ENCODE measurements at regions not wholly inside any gene's neighbourhood (a gene's known extent, or its start where the extent isn't known, plus 50 kb on each side); places are given as distances from the start of the nearest gene placed in this dataset.

- H4K5ac ChIP-seq (ENCODE audit: insufficient read length, low read depth, low read length): no peak overlapping the region
- H3K79me1 ChIP-seq (ENCODE audit: insufficient read depth, low read depth, low read length, poor library complexity, severe bottlenecking): no peaks in the 10 kb centered on the region
- H3T11ph ChIP-seq (ENCODE audit: low read length): no peak overlapping the region
- no peaks in the 10 kb centered on the region for H3K9me3 ChIP-seq (ENCODE audit: control insufficient read depth, low read depth, low read length)
- no peak for DNase-seq
- Mint-ChIP-seq H3K4me3 (no peak overlapping the region), H3K4me1 (no peaks in the 10 kb centered on the region), H3K9me3 (peaks cover 16 to 20% of the 10 kb centered on the region in 2 experiments; a peak in 4 of 5 replicates), H3K36me3 (ENCODE audit: insufficient read depth in 1 of 3, low read depth in 3 of 3) (peaks cover 2 to 14% (median 5%) of the 10 kb centered on the region in 3 experiments; a peak in 6 of 7 replicates), H3K27ac (no peak overlapping the region), H3K27me3 (ENCODE audit: low read depth) (no peaks in the 10 kb centered on the region)
- no peak overlapping the region for H2BK5ac ChIP-seq (ENCODE audit: insufficient read length, low read length)
- no peak overlapping the region for H2AK5ac ChIP-seq (ENCODE audit: insufficient read length, low read length)
- no peaks in the 10 kb centered on the region for H3K27me3 ChIP-seq (ENCODE audit: insufficient read depth, low read length)
- no peak overlapping the region for H3K4me2 ChIP-seq (ENCODE audit: insufficient read depth, insufficient read length, low read length)
- H4K91ac ChIP-seq (ENCODE audit: insufficient read length, low read depth, low read length): no peak overlapping the region
- no peak overlapping the region for H2AFZ ChIP-seq (ENCODE audit: low read length)
- H3K23me2 ChIP-seq (ENCODE audit: insufficient read length, low read depth, low read length, poor library complexity, severe bottlenecking): no peaks in the 10 kb centered on the region
- H3K23ac ChIP-seq (ENCODE audit: insufficient read length, low read depth, low read length): no peak overlapping the region
- H2BK15ac ChIP-seq (ENCODE audit: low read depth, low read length): no peak overlapping the region
- no peak overlapping the region for H3K18ac ChIP-seq (ENCODE audit: insufficient read length, low read depth, low read length)
- no peak overlapping the region for H3K4ac ChIP-seq (ENCODE audit: low read depth, low read length)
- H2BK20ac ChIP-seq (ENCODE audit: low read depth, low read length, poor library complexity, severe bottlenecking): no peak overlapping the region
- no peak overlapping the region for H3K27ac ChIP-seq (ENCODE audit: insufficient read length, low read depth, low read length)
- no peak overlapping the region for H3K56ac ChIP-seq (ENCODE audit: insufficient read length, low read depth, low read length)
- TF ChIP-seq, protein P1, sequence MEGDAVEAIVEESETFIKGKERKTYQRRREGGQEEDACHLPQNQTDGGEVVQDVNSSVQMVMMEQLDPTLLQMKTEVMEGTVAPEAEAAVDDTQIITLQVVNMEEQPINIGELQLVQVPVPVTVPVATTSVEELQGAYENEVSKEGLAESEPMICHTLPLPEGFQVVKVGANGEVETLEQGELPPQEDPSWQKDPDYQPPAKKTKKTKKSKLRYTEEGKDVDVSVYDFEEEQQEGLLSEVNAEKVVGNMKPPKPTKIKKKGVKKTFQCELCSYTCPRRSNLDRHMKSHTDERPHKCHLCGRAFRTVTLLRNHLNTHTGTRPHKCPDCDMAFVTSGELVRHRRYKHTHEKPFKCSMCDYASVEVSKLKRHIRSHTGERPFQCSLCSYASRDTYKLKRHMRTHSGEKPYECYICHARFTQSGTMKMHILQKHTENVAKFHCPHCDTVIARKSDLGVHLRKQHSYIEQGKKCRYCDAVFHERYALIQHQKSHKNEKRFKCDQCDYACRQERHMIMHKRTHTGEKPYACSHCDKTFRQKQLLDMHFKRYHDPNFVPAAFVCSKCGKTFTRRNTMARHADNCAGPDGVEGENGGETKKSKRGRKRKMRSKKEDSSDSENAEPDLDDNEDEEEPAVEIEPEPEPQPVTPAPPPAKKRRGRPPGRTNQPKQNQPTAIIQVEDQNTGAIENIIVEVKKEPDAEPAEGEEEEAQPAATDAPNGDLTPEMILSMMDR (conservative IDR thresholded peaks at IDR 0.05): no peak
- H2BK120ac ChIP-seq (ENCODE audit: low read depth, low read length, poor library complexity, severe bottlenecking): no peak overlapping the region
- H3K9ac ChIP-seq (ENCODE audit: extremely low read depth, insufficient read length, low read length): no peak overlapping the region
- H4K20me1 ChIP-seq (ENCODE audit: control insufficient read depth, insufficient read depth, insufficient read length): no peaks in the 10 kb centered on the region
- no peak overlapping the region for H4K8ac ChIP-seq (replicated peaks; ENCODE audit: insufficient read length, low read depth, low read length)
- no peak overlapping the region for H3K14ac ChIP-seq (ENCODE audit: insufficient read depth, low read length)
- H2BK12ac ChIP-seq (ENCODE audit: insufficient read length, low read depth, low read length): no peak overlapping the region
- WGBS (ENCODE audit: extremely low coverage, insufficient read length, low lambda C conversion rate): no CpG with 5 or more reads among the region's 13 CpGs
- no peaks in the 10 kb centered on the region for H3K4me1 ChIP-seq (ENCODE audit: insufficient read depth, low read length)
- no peaks in the 10 kb centered on the region for H3K79me2 ChIP-seq (ENCODE audit: insufficient read depth, low read length)
Observed at GRCh38 chr5:116998024-116998423, 423.4 kb upstream of the SEMA6A start.
